Right lobe of liver (tissue), 6 donors: ENCODE measurements at regions not wholly inside any gene's neighbourhood (a gene's known extent, or its start where the extent isn't known, plus 50 kb on each side); places are given as distances from the start of the nearest gene placed in this dataset.

Experiments
- ATAC-seq, 4 donors: fragments of 200-7000 bp; cut with Tn5 transposase; one replicate each; pipeline ENCODE4 v1.9.1; 2020; ENCODE audit warnings: mild to moderate bottlenecking in 4 of 4, moderate library complexity in 4 of 4
- DNase-seq, 3 donors: peaks; one replicate each; pipeline ENCODE4 v3.0.0-alpha.2; 2020
- H3K27ac ChIP-seq, 3 donors: fragments of 200-600 bp; one replicate each; pipeline ENCODE4 v1.8.0; 2022
- H3K27me3 ChIP-seq, 2 donors: fragments of 200-600 bp; one replicate each; pipeline ENCODE4 v1.8.0; 2022
- H3K36me3 ChIP-seq, 4 donors: fragments of 200-600 bp; sonication (generic) in 1 of 4; one replicate each; pipeline versions ENCODE4 v1.5.1 to v1.8.0; 2017 to 2022; ENCODE audit warnings: control low read depth in 1 of 4
- H3K4me1 ChIP-seq, 4 donors: fragments of 200-600 bp; sonication (generic) in 1 of 4; one replicate each; pipeline versions ENCODE4 v1.5.1 to v1.8.0; 2017 to 2022; ENCODE audit warnings: control low read depth in 1 of 4
- H3K4me3 ChIP-seq, 3 donors: fragments of 200-600 bp; one replicate each; pipeline ENCODE4 v1.8.0; 2022
- H3K9me3 ChIP-seq, 4 donors: fragments of 200-600 bp; sonication (generic) in 1 of 4; one replicate each; pipeline versions ENCODE4 v1.5.1 to v1.8.0; 2017 to 2022; ENCODE audit warnings: control low read depth in 1 of 4
- CTCF ChIP-seq, 4 donors: fragments of 200-600 bp in 3 of 4; fragments of 450-650 bp in 1 of 4; IDR thresholded peaks; one replicate each; pipeline versions ENCODE4 v1.5.1 to v1.8.0; 2016 to 2022; ENCODE audit warnings: antibody characterized with exemption in 4 of 4, mild to moderate bottlenecking in 2 of 4
- POLR2A ChIP-seq: fragments of 450-650 bp; IDR thresholded peaks from one replicate; pipeline ENCODE4 v1.6.1; 2017; ENCODE audit warnings: antibody characterized with exemption, mild to moderate bottlenecking
- WGBS: methylation state at CpG from one replicate; pipeline ENCODE4 v1.1.6; 2018; ENCODE audit warnings: low coverage, low lambda C conversion rate; ENCODE audit not compliant: insufficient coverage; ENCODE audit errors: missing lambda C conversion rate; 5-methylcytosine and 5-hydroxymethylcytosine counted together
- intact Hi-C, 2 donors: fragments of 100-400 bp; cut with DNase I; formaldehyde crosslinking; loops; one replicate each; pipeline versions ENCODE4 v1.11.2 to v1.14.1; 2022
- donor health status: DM: no; HTN: yes; CAD: no.
- donor health status: DM: no; HTN: no; CAD: no.
- donor health status: DM: no; HTN: no; CAD: no.
- donor health status: DM: no; HTN: yes; CAD: no.
- donor health status: DM: no; HTN: yes; CAD: no.

GRCh38 chr6:114437235-114437634, 94.4 kb upstream of the HS3ST5 start:
- no peak for DNase-seq
- Histone ChIP-seq H3K4me1 (no peaks in the 10 kb centered on the region), H3K4me3 (no peak overlapping the region), H3K9me3 (no peaks in the 10 kb centered on the region), H3K27me3 (no peaks in the 10 kb centered on the region), H3K27ac (no peak overlapping the region), H3K36me3 (no peaks in the 10 kb centered on the region)
- ATAC-seq, result no peak
- intact Hi-C loops, result no loop called here
- WGBS, result 58% methylated on average over 1 of the region's 1 CpG
- TF ChIP-seq CTCF (IDR thresholded peaks at IDR 0.05), result no peak
- no peak for TF ChIP-seq POLR2A

GRCh38 chr6:114436691-114437090, 93.9 kb upstream of the HS3ST5 start:
- Histone ChIP-seq H3K4me3 (no peak overlapping the region), H3K27me3 (no peaks in the 10 kb centered on the region), H3K4me1 (no peaks in the 10 kb centered on the region), H3K27ac (no peak overlapping the region), H3K9me3 (no peaks in the 10 kb centered on the region), H3K36me3 (no peaks in the 10 kb centered on the region)
- intact Hi-C loops, result no loop called here
- WGBS, result 60% methylated on average over 3 of the region's 3 CpGs
- no peak for DNase-seq
- TF ChIP-seq CTCF (IDR thresholded peaks at IDR 0.05) (no peak), POLR2A (no peak)
- ATAC-seq, result no peak

GRCh38 chr6:114435985-114436384, 93.2 kb upstream of the HS3ST5 start:
- Histone ChIP-seq H3K27ac (no peak overlapping the region), H3K4me1 (no peaks in the 10 kb centered on the region), H3K27me3 (no peaks in the 10 kb centered on the region), H3K9me3 (no peaks in the 10 kb centered on the region), H3K4me3 (no peak overlapping the region), H3K36me3 (no peaks in the 10 kb centered on the region)
- DNase-seq, result no peak
- intact Hi-C loops, result no loop called here
- ATAC-seq, result no peak
- TF ChIP-seq CTCF (IDR thresholded peaks at IDR 0.05), result no peak
- TF ChIP-seq POLR2A, result no peak

GRCh38 chr6:114432400-114432799, 89.6 kb upstream of the HS3ST5 start:
- Histone ChIP-seq H3K4me1 (no peaks in the 10 kb centered on the region), H3K36me3 (no peaks in the 10 kb centered on the region), H3K27ac (no peak overlapping the region), H3K4me3 (no peak overlapping the region), H3K9me3 (no peaks in the 10 kb centered on the region), H3K27me3 (no peaks in the 10 kb centered on the region)
- intact Hi-C loops, result no loop called here
- ATAC-seq, result no peak
- DNase-seq, result no peak
- WGBS, result 50% methylated on average over 1 of the region's 1 CpG
- TF ChIP-seq CTCF (IDR thresholded peaks at IDR 0.05) (no peak), POLR2A (no peak)

- intact Hi-C loops, result no loop called here
- Histone ChIP-seq H3K27me3 (no peaks in the 10 kb centered on the region), H3K9me3 (no peaks in the 10 kb centered on the region), H3K4me3 (no peak overlapping the region), H3K27ac (no peak overlapping the region), H3K36me3 (no peaks in the 10 kb centered on the region), H3K4me1 (no peaks in the 10 kb centered on the region)
- no peak for ATAC-seq
- no peak for DNase-seq
- no peak for TF ChIP-seq POLR2A
- TF ChIP-seq CTCF (IDR thresholded peaks at IDR 0.05), result no peak
- 43% methylated on average over 1 of the region's 1 CpG for WGBS
Measured at GRCh38 chr6:114431641-114432040, 88.8 kb upstream of the HS3ST5 start.
